ENCODE measurements at regions not wholly inside any gene's neighbourhood (a gene's known extent, or its start where the extent isn't known, plus 50 kb on each side); places are given as distances from the start of the nearest gene placed in this dataset.
"Not testable (repeated sequence)": the region's sequence is repeated elsewhere in the genome, so short reads cannot be mapped to it uniquely, and the experiment has no call there.

- Histone ChIP-seq H3K9me3 (no peaks in the 10 kb centered on the region), H3K27ac (no peak overlapping the region), H3K36me3 (no peaks in the 10 kb centered on the region), H3K4me3 (no peak overlapping the region), H3K4me1 (ENCODE audit: insufficient read depth) (no peaks in the 10 kb centered on the region), H3K27me3 (no peaks in the 10 kb centered on the region)
- no peak for DNase-seq
- TF ChIP-seq EP300 (IDR thresholded peaks at IDR 0.05) (no peak), CTCF (IDR thresholded peaks at IDR 0.05) (no peak), POLR2A (IDR thresholded peaks at IDR 0.05) (no peak)
- intact Hi-C loops (cut with DNase I) = no loop called here
These were observed 595.0 kb downstream of the ACTRT1 start for GRCh38 chrX:127457161-127457560.

GRCh38 chrX:127439676-127440075 is 612.5 kb downstream of the ACTRT1 start:
- Histone ChIP-seq H3K36me3 (no peaks in the 10 kb centered on the region), H3K4me1 (ENCODE audit: insufficient read depth) (peaks cover 2% of the 10 kb centered on the region), H3K27ac (no peak overlapping the region), H3K9me3 (no peaks in the 10 kb centered on the region), H3K27me3 (no peaks in the 10 kb centered on the region), H3K4me3 (no peak overlapping the region)
- 43 to 52% (median 51%) methylated on average over 2 of the region's 2 CpGs for WGBS, 3 donors
- no peak for DNase-seq
- TF ChIP-seq EP300 (IDR thresholded peaks at IDR 0.05) = no peak
- TF ChIP-seq POLR2A (IDR thresholded peaks at IDR 0.05) = no peak
- no peak for TF ChIP-seq CTCF (IDR thresholded peaks at IDR 0.05)
- intact Hi-C loops (cut with DNase I) = no loop called here

DNA sequence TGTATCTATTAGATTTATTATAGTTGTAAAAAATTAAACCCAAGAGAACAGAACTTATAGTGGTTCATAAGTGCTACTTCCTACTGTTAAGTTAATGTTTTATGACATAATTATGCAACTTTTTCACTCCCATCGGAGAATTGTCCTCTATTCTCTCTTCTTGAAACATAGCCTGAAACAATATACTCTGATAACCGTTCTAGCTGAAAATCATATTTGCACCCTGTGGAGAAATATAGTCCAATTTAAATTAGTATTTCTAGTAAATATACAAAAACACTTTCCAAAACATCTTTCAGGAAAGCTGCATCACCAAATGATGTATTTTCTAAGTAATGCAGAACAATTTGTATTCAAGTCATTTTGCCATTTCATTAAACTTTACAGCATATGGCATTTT is 586.4 kb downstream of the PRR32 start:
- no peak for DNase-seq
- no peak for TF ChIP-seq EP300 (IDR thresholded peaks at IDR 0.05)
- no peak for TF ChIP-seq POLR2A (IDR thresholded peaks at IDR 0.05)
- no peak for TF ChIP-seq CTCF (IDR thresholded peaks at IDR 0.05)
- intact Hi-C loops (cut with DNase I) = no loop called here
- Histone ChIP-seq H3K27ac (no peak overlapping the region), H3K4me3 (no peak overlapping the region), H3K27me3 (no peaks in the 10 kb centered on the region), H3K4me1 (ENCODE audit: insufficient read depth) (no peaks in the 10 kb centered on the region), H3K9me3 (no peaks in the 10 kb centered on the region), H3K36me3 (no peaks in the 10 kb centered on the region)
- WGBS, 3 donors = 65 to 70% (median 69%) methylated on average over 2 of the region's 2 CpGs

DNA sequence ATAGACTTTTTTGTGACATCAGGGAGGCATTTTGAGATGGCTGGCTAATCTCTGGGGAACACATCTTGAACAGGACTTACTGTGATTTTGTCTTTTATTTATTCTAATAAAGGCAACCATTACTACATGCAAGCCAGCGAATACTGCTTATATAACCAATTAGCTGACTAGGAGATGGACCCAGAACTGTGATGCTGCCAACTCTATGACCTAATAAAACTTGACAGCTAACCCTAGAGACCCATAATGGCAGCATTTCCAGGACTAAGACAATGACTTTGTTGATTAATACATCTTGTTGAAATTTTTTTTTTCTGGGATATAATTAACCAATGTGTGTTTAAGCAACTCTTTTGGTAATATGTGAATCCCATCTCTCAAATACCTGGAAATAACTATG is 584.6 kb downstream of the PRR32 start:
- H3K9me3 ChIP-seq = no peaks in the 10 kb centered on the region
- WGBS, 3 donors = 40 to 61% (median 47%) methylated on average over 1 of the region's 1 CpG
- no peaks in the 10 kb centered on the region for H3K4me1 ChIP-seq (ENCODE audit: insufficient read depth)
- intact Hi-C loops (cut with DNase I) = no loop called here
- no peak overlapping the region for H3K4me3 ChIP-seq
- H3K27ac ChIP-seq = no peak overlapping the region
- TF ChIP-seq CTCF (IDR thresholded peaks at IDR 0.05) = no peak
- TF ChIP-seq POLR2A (IDR thresholded peaks at IDR 0.05) = no peak
- TF ChIP-seq EP300 (IDR thresholded peaks at IDR 0.05) = no peak
- no peaks in the 10 kb centered on the region for H3K36me3 ChIP-seq
- H3K27me3 ChIP-seq = no peaks in the 10 kb centered on the region
- no peak for DNase-seq

- DNase-seq; H3K27me3 ChIP-seq; intact Hi-C loops (cut with DNase I); H3K36me3 ChIP-seq; H3K9me3 ChIP-seq; H3K4me1 ChIP-seq (ENCODE audit: insufficient read depth); H3K27ac ChIP-seq; H3K4me3 ChIP-seq: not testable (repeated sequence)
- WGBS, 3 donors = 64 to 78% (median 76%) methylated on average over 4 of the region's 4 CpGs
These were observed 580.7 kb downstream of the PRR32 start for GRCh38 chrX:127400231-127400630.

Data from ovary (tissue), 7 donors.